H9 (cell line): ENCODE measurements at regions not wholly inside any gene's neighbourhood (a gene's known extent, or its start where the extent isn't known, plus 50 kb on each side); places are given as distances from the start of the nearest gene placed in this dataset.

Experiments used
- DNase-seq: peaks from one replicate; pipeline ENCODE4 v3.0.0-alpha.2; 2017
- H2AFZ ChIP-seq: one replicate; pipeline ENCODE4 v1.6.1; 2013; ENCODE audit warnings: mild to moderate bottlenecking, low read length, control low read depth, moderate library complexity
- H2AK5ac ChIP-seq: 2 replicates; pipeline ENCODE4 v1.6.1; 2013; ENCODE audit warnings: low read length, control low read depth, mixed read lengths; ENCODE audit not compliant: insufficient read length
- H2BK120ac ChIP-seq: one replicate; pipeline ENCODE4 v1.6.1; 2013; ENCODE audit warnings: low read depth, mild to moderate bottlenecking, low read length, control low read depth, inconsistent platforms; ENCODE audit not compliant: poor library complexity, severe bottlenecking
- H2BK12ac ChIP-seq: 2 replicates; pipeline ENCODE4 v1.6.1; 2013; ENCODE audit warnings: low read length, control low read depth, mixed read lengths, low read depth; ENCODE audit not compliant: insufficient read length
- H2BK15ac ChIP-seq: 2 replicates; pipeline ENCODE4 v1.6.1; 2013; ENCODE audit warnings: low read depth, low read length, control low read depth
- H2BK20ac ChIP-seq: one replicate; pipeline ENCODE4 v1.6.1; 2013; ENCODE audit warnings: low read depth, mild to moderate bottlenecking, low read length, control low read depth, inconsistent platforms; ENCODE audit not compliant: poor library complexity, severe bottlenecking
- H2BK5ac ChIP-seq: 2 replicates; pipeline ENCODE4 v1.6.1; 2013; ENCODE audit warnings: low read length, control low read depth, mixed read lengths; ENCODE audit not compliant: insufficient read length
- H3K14ac ChIP-seq: 2 replicates; pipeline ENCODE4 v1.6.1; 2013; ENCODE audit warnings: low read length, control low read depth; ENCODE audit not compliant: insufficient read depth
- H3K18ac ChIP-seq: 2 replicates; pipeline ENCODE4 v1.6.1; 2013; ENCODE audit warnings: low read depth, mild to moderate bottlenecking, mixed read lengths, low read length, control low read depth; ENCODE audit not compliant: insufficient read length
- H3K23ac ChIP-seq: 2 replicates; pipeline ENCODE4 v1.6.1; 2013; ENCODE audit warnings: low read length, control low read depth, mixed read lengths, low read depth; ENCODE audit not compliant: insufficient read length
- H3K23me2 ChIP-seq: 2 replicates; pipeline ENCODE4 v1.6.1; 2013; ENCODE audit warnings: low read depth, mild to moderate bottlenecking, mixed read lengths, low read length, control low read depth; ENCODE audit not compliant: insufficient read length, poor library complexity, severe bottlenecking
- H3K27ac ChIP-seq: 2 replicates; pipeline ENCODE4 v1.5.1; 2013; ENCODE audit warnings: low read length, control low read depth, mixed read lengths, low read depth; ENCODE audit not compliant: insufficient read length
- H3K27me3 ChIP-seq: 2 replicates; pipeline ENCODE4 v1.6.1; 2013; ENCODE audit warnings: low read length, control low read depth, inconsistent platforms; ENCODE audit not compliant: insufficient read depth
- H3K4ac ChIP-seq: 2 replicates; pipeline ENCODE4 v1.6.1; 2013; ENCODE audit warnings: low read depth, mild to moderate bottlenecking, control low read depth, inconsistent platforms, low read length, moderate library complexity
- H3K4me1 ChIP-seq: 2 replicates; pipeline ENCODE4 v1.6.1; 2013; ENCODE audit warnings: low read length, control low read depth, inconsistent platforms; ENCODE audit not compliant: insufficient read depth
- H3K4me2 ChIP-seq: 2 replicates; pipeline ENCODE4 v1.6.1; 2013; ENCODE audit warnings: low read length, control low read depth, mixed read lengths; ENCODE audit not compliant: insufficient read length, insufficient read depth
- H3K56ac ChIP-seq: 2 replicates; pipeline ENCODE4 v1.6.1; 2013; ENCODE audit warnings: low read depth, mild to moderate bottlenecking, mixed read lengths, low read length, control low read depth; ENCODE audit not compliant: insufficient read length
- H3K79me1 ChIP-seq: 2 replicates; pipeline ENCODE4 v1.6.1; 2013; ENCODE audit warnings: low read depth, mild to moderate bottlenecking, moderate library complexity, low read length, control low read depth, inconsistent platforms; ENCODE audit not compliant: insufficient read depth, poor library complexity, severe bottlenecking
- H3K79me2 ChIP-seq: 2 replicates; pipeline ENCODE4 v1.6.1; 2013; ENCODE audit warnings: low read length, control low read depth, inconsistent platforms; ENCODE audit not compliant: insufficient read depth
- H3K9ac ChIP-seq: 2 replicates; pipeline ENCODE4 v1.6.1; 2013; ENCODE audit warnings: low read length, control low read depth, mixed read lengths; ENCODE audit not compliant: insufficient read length; ENCODE audit errors: extremely low read depth
- H3K9me3 ChIP-seq: one replicate; pipeline ENCODE4 v1.6.1; 2013; ENCODE audit warnings: low read depth, low read length, inconsistent platforms; ENCODE audit not compliant: control insufficient read depth
- H3T11ph ChIP-seq: one replicate; pipeline ENCODE4 v1.6.1; 2013; ENCODE audit warnings: mild to moderate bottlenecking, low read length, control low read depth, inconsistent platforms
- H4K20me1 ChIP-seq: one replicate; pipeline ENCODE4 v1.6.1; 2013; ENCODE audit not compliant: control insufficient read depth, insufficient read length, insufficient read depth
- H4K5ac ChIP-seq: 2 replicates; pipeline ENCODE4 v1.6.1; 2013; ENCODE audit warnings: low read depth, mild to moderate bottlenecking, mixed read lengths, low read length, control low read depth; ENCODE audit not compliant: insufficient read length
- H4K8ac ChIP-seq: replicated peaks from 2 replicates; pipeline ENCODE4 v1.6.1; 2013; ENCODE audit warnings: low read length, control low read depth, mixed read lengths, low read depth; ENCODE audit not compliant: insufficient read length
- H4K91ac ChIP-seq: 2 replicates; pipeline ENCODE4 v1.6.1; 2013; ENCODE audit warnings: low read depth, mild to moderate bottlenecking, moderate library complexity, mixed read lengths, low read length, control low read depth; ENCODE audit not compliant: insufficient read length
- H3K27ac Mint-ChIP-seq, 3 experiments: 2 replicates in 2 of 3; 3 replicates in 1 of 3; pipeline ENCODE4 v1.8.0; 2020 to 2021; ENCODE audit warnings: mixed read lengths in 3 of 3, mild to moderate bottlenecking in 1 of 3, moderate library complexity in 1 of 3
- H3K27me3 Mint-ChIP-seq: 2 replicates; pipeline ENCODE4 v1.8.0; 2021; ENCODE audit warnings: low read depth, mild to moderate bottlenecking, moderate library complexity, mixed read lengths
- H3K36me3 Mint-ChIP-seq, 3 experiments: 2 replicates in 2 of 3; 3 replicates in 1 of 3; pipeline ENCODE4 v1.8.0; 2020 to 2021; ENCODE audit warnings: low read depth in 3 of 3, mixed read lengths in 3 of 3; ENCODE audit not compliant: insufficient read depth in 1 of 3
- H3K4me1 Mint-ChIP-seq, 2 experiments: 2 replicates each; pipeline ENCODE4 v1.8.0; 2020; ENCODE audit warnings: mixed read lengths in 2 of 2
- H3K4me3 Mint-ChIP-seq, 2 experiments: 2 replicates in 1 of 2; 3 replicates in 1 of 2; pipeline ENCODE4 v1.8.0; 2020 to 2021; ENCODE audit warnings: mild to moderate bottlenecking in 2 of 2, mixed read lengths in 2 of 2, moderate library complexity in 1 of 2
- H3K9me3 Mint-ChIP-seq, 2 experiments: 2 replicates in 1 of 2; 3 replicates in 1 of 2; pipeline ENCODE4 v1.8.0; 2020; ENCODE audit warnings: mild to moderate bottlenecking in 2 of 2, mixed read lengths in 2 of 2, moderate library complexity in 1 of 2
- WGBS: extraction: QIAGEN DNeasy Blood & Tissue Kit; methylation state at CpG from one replicate; pipeline ENCODE4 v1.1.7; 2013; ENCODE audit warnings: missing lambda C conversion rate, low lambda C conversion rate, mixed read lengths; ENCODE audit not compliant: insufficient read length; ENCODE audit errors: extremely low coverage; 5-methylcytosine and 5-hydroxymethylcytosine counted together
- TF ChIP-seq, protein P1 (sequence below): fragments of 200-600 bp; sonication (generic); conservative IDR thresholded peaks from 3 replicates; pipeline ENCODE4 v1.8.0; 2021; ENCODE audit warnings: antibody characterized with exemption, mild to moderate bottlenecking

DNA sequence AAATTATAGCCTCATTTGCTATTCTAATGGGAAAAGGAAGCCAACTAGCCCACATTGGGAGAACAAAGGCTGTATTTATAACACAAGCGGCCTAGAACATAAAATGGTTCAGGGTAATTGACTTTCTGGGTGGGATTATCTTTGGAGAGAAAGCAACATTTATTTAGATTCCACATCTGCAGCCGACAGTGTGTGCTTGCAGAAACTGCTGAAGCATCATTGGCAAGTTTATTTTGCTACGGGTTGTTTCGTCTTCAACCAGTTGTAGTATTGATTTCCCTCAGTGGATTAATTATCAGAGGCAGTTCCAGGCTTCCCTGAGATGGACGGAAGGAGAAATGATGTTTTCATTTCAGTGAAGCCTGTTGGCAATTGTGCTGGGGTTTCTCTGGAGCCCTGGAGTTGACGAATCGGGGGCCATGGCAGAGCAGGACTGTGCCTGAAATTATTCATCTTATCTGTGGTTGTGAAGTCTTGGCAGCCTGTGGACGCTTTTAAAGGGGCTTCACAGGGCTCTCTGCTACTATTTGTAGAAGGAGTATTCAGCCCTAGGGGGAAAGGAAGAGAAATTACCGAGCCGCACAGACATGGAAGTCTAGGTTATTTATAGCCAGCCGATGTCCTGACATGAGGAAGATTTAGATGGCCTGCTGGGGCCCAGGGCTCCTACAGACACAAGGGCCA lies 290.6 kb upstream of the IRX4 start:
- Mint-ChIP-seq H3K36me3 (no peaks in the 10 kb centered on the region), H3K27me3 (peaks cover 2% of the 10 kb centered on the region; the same call in 1 of the 2 replicates), H3K27ac (peak overlapping the region in 2 of 3 experiments; percentile 11 to 68; a peak in 3 of 7 replicates), H3K4me3 (no peak overlapping the region), H3K4me1 (peaks cover 7 to 12% of the 10 kb centered on the region in 2 experiments), H3K9me3 (no peaks in the 10 kb centered on the region)
- Histone ChIP-seq H3K4ac (no peak overlapping the region), H3K27me3 (no peaks in the 10 kb centered on the region), H3K27ac (no peak overlapping the region), H2BK20ac (no peak overlapping the region), H2AK5ac (no peak overlapping the region), H3T11ph (no peak overlapping the region), H4K91ac (no peak overlapping the region), H3K56ac (no peak overlapping the region), H3K14ac (no peak overlapping the region), H4K8ac (no peak overlapping the region), H3K18ac (no peak overlapping the region), H3K4me2 (no peak overlapping the region), H2BK120ac (no peak overlapping the region), H2BK12ac (no peak overlapping the region), H2AFZ (no peak overlapping the region), H3K23me2 (no peaks in the 10 kb centered on the region), H4K20me1 (no peaks in the 10 kb centered on the region), H3K9me3 (no peaks in the 10 kb centered on the region), H3K79me1 (no peaks in the 10 kb centered on the region), H3K79me2 (no peaks in the 10 kb centered on the region), H3K4me1 (no peaks in the 10 kb centered on the region), H3K9ac (no peak overlapping the region), H4K5ac (no peak overlapping the region), H2BK5ac (no peak overlapping the region), H3K23ac (no peak overlapping the region), H2BK15ac (no peak overlapping the region)
- TF ChIP-seq, protein P1, sequence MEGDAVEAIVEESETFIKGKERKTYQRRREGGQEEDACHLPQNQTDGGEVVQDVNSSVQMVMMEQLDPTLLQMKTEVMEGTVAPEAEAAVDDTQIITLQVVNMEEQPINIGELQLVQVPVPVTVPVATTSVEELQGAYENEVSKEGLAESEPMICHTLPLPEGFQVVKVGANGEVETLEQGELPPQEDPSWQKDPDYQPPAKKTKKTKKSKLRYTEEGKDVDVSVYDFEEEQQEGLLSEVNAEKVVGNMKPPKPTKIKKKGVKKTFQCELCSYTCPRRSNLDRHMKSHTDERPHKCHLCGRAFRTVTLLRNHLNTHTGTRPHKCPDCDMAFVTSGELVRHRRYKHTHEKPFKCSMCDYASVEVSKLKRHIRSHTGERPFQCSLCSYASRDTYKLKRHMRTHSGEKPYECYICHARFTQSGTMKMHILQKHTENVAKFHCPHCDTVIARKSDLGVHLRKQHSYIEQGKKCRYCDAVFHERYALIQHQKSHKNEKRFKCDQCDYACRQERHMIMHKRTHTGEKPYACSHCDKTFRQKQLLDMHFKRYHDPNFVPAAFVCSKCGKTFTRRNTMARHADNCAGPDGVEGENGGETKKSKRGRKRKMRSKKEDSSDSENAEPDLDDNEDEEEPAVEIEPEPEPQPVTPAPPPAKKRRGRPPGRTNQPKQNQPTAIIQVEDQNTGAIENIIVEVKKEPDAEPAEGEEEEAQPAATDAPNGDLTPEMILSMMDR, result no peak
- WGBS, result no CpG with 5 or more reads among the region's 11 CpGs
- DNase-seq, result no peak
